ENCODE measurements at regions not wholly inside any gene's neighbourhood (a gene's known extent, or its start where the extent isn't known, plus 50 kb on each side); places are given as distances from the start of the nearest gene placed in this dataset.
A peak's percentile ranks its signal among the peaks of the same experiment; 100 is the strongest.

DNA sequence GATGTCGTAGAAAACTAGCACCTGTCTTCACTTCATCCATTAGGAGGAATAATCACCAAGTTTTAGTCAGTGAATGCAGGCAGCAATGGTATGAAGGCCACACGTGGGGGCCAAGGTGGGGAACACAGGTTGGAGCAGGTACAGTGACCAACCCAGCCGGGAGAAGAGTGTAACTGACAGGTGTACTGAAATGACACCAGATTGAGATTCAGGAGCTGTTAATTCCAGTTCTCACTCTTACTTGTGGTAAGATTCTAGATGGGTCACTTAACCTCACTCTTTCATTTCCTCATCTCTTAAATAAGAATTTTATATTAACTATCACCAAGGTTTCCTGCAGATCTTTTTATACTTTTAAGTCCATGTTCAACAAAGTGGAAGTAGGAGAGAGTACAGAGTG is 206.2 kb upstream of the PTBP2 start:
- no peak for DNase-seq (ENCODE audit: low read depth)
- no peak overlapping the region for H3K4me3 ChIP-seq (ENCODE audit: low read depth, low read length)
- TF ChIP-seq, protein P1, sequence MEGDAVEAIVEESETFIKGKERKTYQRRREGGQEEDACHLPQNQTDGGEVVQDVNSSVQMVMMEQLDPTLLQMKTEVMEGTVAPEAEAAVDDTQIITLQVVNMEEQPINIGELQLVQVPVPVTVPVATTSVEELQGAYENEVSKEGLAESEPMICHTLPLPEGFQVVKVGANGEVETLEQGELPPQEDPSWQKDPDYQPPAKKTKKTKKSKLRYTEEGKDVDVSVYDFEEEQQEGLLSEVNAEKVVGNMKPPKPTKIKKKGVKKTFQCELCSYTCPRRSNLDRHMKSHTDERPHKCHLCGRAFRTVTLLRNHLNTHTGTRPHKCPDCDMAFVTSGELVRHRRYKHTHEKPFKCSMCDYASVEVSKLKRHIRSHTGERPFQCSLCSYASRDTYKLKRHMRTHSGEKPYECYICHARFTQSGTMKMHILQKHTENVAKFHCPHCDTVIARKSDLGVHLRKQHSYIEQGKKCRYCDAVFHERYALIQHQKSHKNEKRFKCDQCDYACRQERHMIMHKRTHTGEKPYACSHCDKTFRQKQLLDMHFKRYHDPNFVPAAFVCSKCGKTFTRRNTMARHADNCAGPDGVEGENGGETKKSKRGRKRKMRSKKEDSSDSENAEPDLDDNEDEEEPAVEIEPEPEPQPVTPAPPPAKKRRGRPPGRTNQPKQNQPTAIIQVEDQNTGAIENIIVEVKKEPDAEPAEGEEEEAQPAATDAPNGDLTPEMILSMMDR (IDR thresholded peaks at IDR 0.05; ENCODE audit: insufficient read depth, low read depth, low read length) = no peak

DNA sequence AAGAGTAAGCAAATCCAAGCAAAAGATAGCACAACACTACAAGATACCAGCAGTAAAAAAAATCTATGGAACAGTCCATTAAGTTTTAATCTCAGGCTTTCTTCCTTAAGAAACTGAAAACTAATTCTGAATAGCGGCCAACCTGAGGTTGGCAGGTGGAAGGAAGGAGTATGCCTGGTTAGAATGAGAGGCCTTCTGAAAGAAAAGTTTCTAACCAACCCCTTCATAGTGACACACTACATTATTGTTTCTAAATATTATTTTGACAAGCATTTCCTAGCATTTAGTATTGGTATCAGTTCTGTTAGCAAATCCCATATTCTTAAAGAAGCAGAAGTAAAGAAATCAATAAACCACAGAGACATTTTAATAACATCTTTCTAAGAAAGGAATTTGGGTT is 205.7 kb upstream of the PTBP2 start:
- TF ChIP-seq, protein P1 (IDR thresholded peaks at IDR 0.05; ENCODE audit: insufficient read depth, low read depth, low read length) = no peak
- DNase-seq (ENCODE audit: low read depth) = no peak
- no peak overlapping the region for H3K4me3 ChIP-seq (ENCODE audit: low read depth, low read length)

DNA sequence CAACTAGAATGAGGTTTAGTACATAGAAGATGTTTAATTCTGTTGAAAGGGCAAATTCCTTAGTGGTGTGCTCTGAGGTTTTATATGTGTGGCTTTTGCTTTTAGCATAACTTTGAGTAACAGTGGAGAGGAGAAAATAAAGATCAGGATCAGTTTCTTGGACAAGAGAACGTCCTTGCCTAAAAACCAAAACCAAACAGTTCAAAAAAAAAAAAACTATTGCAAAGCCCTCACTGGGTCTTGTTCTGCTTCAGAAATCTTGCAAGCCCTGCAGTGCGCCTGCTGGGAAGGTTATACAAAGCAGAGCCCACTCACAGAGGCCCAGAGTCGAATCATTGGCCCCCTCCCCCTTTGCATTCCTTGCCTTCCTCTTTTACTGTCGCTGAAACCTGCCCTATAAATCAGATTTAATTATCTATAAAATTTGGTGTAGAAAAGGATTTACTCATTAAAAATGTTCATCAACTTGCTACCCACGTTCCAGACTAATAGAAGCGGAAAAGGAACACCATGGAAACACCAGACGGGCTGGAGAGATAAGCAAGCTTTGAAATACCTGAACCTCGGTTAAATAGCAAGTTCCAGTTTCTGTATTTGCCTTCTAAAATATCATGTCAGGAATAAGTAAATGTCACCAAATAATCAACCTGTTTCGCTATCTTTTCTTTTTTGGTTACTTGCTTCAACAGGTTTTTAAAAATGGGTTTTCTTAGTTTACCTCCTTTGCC is 201.6 kb upstream of the PTBP2 start:
- DNase-seq (ENCODE audit: low read depth) = peak; percentile 46
- H3K4me3 ChIP-seq (ENCODE audit: low read depth, low read length) = no peak overlapping the region
- TF ChIP-seq, protein P1 (IDR thresholded peaks at IDR 0.05; ENCODE audit: insufficient read depth, low read depth, low read length) = no peak

DNA sequence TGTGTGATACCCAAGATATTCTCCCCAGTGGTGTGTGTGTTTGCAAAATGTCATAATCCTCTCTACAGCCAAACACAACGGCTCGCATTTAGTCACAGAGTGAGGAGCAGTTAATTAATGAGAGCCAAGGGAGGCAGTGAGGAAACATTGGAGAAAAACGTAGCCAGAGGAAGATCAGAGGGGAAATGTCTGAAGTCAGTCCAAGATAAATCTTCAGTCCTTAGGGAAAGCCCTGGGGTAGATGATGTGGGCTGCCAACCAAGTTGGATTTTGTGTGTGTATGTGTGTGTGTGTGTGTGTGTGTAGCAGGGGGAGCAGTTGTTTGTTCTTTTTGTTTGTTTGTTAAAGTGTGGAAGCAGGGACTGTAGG is 201.0 kb upstream of the PTBP2 start:
- H3K4me3 ChIP-seq (ENCODE audit: low read depth, low read length) = no peak overlapping the region
- TF ChIP-seq, protein P1 (IDR thresholded peaks at IDR 0.05; ENCODE audit: insufficient read depth, low read depth, low read length) = no peak
- peak; percentile 28 for DNase-seq (ENCODE audit: low read depth)

DNA sequence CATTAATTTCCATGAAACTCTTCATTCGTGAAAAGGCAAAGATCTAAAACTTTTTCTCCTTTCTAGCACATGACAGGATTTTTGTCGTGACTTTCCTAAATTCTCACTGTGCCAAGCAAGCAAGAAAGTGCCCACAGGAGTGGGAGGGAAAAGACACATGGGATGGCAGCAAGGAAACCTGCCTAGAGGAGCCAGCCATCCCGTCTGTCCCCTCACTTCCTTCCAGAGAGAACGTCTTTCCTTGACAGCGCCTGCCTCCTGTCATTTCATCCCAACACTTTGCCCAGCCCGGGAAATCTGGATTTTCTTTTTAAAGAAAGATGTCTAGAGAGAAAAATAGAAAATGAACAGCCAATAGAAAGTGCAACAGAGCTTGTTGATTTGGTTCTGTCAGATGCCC is 200.6 kb upstream of the PTBP2 start:
- no peak overlapping the region for H3K4me3 ChIP-seq (ENCODE audit: low read depth, low read length)
- TF ChIP-seq, protein P1 (IDR thresholded peaks at IDR 0.05; ENCODE audit: insufficient read depth, low read depth, low read length) = no peak
- no peak for DNase-seq (ENCODE audit: low read depth)

DNA sequence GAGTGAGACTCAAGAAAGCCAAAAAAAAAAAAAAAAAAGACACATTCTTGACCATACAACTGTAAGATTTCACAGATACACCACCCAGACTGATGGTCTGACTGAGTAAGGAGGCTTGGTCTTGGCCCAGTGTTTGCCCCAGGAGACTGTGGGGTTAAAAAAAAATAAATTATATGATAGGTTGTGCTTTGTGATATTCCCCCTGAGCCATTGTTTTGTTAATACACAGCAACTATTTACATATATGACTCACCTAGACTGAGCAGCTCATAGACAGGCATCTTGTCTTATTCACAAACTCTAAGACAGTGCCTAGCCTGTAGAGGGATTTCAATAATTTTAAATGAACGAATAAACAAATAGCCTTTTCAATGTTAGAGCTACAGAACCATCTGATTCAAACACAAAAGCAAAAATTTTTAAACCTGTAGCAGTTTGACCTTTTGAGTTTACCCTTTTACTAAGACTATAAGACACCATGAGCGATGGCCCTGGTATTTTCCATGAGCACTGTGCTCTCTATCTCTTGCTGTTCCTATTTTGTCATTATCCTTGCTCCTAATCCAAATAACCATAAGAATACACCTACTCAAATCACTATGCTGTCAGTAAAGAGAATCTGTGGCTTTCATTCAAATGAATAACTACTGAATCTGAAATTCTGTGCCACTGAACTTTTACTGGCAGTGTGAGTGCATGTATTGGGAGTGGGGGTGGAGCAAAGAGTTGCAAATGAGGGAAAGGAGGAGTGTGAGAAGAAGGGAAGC is 199.4 kb upstream of the PTBP2 start:
- TF ChIP-seq, protein P1 (IDR thresholded peaks at IDR 0.05; ENCODE audit: insufficient read depth, low read depth, low read length) = no peak
- DNase-seq (ENCODE audit: low read depth) = peak; percentile 8
- no peak overlapping the region for H3K4me3 ChIP-seq (ENCODE audit: low read depth, low read length)
